ENCODE measurements at regions not wholly inside any gene's neighbourhood (a gene's known extent, or its start where the extent isn't known, plus 50 kb on each side); places are given as distances from the start of the nearest gene placed in this dataset.

DNA sequence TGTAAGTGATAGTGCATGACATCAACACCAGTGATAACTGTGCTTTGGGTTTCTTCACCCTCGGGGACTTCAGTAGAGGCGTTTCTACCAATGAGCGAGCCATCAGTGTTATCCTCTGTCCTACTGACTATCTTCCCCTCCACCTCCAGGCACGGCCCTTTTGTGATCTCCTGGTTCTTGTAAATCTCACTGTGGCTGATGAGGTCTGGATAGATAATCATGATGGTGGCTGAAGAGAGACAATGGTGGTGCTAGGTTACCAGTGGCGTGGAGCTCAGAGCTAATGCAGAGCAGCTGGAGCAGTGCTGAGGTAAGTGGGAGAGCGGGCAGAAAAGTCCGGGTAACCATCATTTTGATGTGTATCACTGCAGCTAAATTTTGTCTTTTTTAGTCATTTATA lies 816.6 kb downstream of the GLUD2 start:
- TF ChIP-seq, protein P1, sequence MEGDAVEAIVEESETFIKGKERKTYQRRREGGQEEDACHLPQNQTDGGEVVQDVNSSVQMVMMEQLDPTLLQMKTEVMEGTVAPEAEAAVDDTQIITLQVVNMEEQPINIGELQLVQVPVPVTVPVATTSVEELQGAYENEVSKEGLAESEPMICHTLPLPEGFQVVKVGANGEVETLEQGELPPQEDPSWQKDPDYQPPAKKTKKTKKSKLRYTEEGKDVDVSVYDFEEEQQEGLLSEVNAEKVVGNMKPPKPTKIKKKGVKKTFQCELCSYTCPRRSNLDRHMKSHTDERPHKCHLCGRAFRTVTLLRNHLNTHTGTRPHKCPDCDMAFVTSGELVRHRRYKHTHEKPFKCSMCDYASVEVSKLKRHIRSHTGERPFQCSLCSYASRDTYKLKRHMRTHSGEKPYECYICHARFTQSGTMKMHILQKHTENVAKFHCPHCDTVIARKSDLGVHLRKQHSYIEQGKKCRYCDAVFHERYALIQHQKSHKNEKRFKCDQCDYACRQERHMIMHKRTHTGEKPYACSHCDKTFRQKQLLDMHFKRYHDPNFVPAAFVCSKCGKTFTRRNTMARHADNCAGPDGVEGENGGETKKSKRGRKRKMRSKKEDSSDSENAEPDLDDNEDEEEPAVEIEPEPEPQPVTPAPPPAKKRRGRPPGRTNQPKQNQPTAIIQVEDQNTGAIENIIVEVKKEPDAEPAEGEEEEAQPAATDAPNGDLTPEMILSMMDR (IDR thresholded peaks at IDR 0.05), result no peak
- TF ChIP-seq POLR2AphosphoS5 (IDR thresholded peaks at IDR 0.05), result no peak
